GM20000 (cell line): ENCODE measurements at regions not wholly inside any gene's neighbourhood (a gene's known extent, or its start where the extent isn't known, plus 50 kb on each side); places are given as distances from the start of the nearest gene placed in this dataset.

Source experiments
- DNase-seq: peaks from one replicate; pipeline ENCODE4 v3.0.0; 2012; ENCODE audit warnings: low spot score
- TF ChIP-seq, protein P1 (sequence below): IDR thresholded peaks from 2 replicates; pipeline ENCODE4 v1.5.1; 2012; ENCODE audit warnings: mild to moderate bottlenecking, control low read depth; ENCODE audit errors: extremely low read depth, missing control alignments

- TF ChIP-seq, protein P1, sequence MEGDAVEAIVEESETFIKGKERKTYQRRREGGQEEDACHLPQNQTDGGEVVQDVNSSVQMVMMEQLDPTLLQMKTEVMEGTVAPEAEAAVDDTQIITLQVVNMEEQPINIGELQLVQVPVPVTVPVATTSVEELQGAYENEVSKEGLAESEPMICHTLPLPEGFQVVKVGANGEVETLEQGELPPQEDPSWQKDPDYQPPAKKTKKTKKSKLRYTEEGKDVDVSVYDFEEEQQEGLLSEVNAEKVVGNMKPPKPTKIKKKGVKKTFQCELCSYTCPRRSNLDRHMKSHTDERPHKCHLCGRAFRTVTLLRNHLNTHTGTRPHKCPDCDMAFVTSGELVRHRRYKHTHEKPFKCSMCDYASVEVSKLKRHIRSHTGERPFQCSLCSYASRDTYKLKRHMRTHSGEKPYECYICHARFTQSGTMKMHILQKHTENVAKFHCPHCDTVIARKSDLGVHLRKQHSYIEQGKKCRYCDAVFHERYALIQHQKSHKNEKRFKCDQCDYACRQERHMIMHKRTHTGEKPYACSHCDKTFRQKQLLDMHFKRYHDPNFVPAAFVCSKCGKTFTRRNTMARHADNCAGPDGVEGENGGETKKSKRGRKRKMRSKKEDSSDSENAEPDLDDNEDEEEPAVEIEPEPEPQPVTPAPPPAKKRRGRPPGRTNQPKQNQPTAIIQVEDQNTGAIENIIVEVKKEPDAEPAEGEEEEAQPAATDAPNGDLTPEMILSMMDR: no peak
- no peak for DNase-seq
These were observed 321.1 kb downstream of the RBM26 start for GRCh38 chr13:79084802-79085424.

GRCh38 chr13:79081942-79082341 is 324.1 kb downstream of the RBM26 start:
- no peak for DNase-seq
- TF ChIP-seq, protein P1: no peak

DNA sequence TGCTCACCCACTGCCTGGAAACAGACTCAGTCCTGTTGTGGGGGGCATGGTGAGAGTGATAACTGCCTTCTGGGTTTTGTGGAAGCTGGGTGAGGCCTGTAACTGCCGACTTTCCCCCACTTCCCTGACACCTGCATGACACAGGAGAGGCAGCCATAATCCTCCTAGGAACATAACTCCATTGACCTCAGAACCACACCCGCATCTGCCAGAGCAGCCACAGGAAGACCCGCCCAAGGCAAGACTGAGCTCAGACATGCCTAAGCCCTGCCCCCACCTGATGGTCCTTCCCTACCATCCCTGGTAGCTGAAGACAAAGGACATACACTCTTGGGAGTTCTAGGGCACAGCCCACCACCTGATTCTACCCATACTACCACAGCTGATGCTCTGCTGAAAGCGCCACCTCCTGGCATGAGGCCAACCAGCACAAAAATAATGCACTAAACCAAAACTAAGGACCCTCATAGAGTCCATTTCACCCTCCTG is 326.7 kb downstream of the RBM26 start:
- DNase-seq: no peak
- TF ChIP-seq, protein P1: no peak

DNA sequence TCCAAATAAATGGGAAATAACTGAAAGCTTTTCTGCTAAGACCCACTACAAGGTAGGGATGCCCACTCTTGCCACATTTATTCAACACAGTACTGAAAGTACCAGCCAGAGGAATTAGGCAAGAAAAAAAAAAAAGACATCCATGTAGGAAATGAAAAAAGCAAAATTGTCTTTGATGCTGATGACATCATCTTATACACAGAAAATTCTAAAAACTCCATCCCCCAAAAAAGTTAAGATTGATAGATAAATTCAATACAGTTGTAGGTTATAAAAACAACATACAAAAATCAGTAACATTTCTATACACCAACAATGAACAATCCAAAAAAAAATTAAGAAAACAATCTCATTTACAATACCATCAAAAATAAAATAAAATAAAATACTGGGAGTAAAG is 330.4 kb downstream of the RBM26 start:
- TF ChIP-seq, protein P1: no peak
- DNase-seq: no peak

DNA sequence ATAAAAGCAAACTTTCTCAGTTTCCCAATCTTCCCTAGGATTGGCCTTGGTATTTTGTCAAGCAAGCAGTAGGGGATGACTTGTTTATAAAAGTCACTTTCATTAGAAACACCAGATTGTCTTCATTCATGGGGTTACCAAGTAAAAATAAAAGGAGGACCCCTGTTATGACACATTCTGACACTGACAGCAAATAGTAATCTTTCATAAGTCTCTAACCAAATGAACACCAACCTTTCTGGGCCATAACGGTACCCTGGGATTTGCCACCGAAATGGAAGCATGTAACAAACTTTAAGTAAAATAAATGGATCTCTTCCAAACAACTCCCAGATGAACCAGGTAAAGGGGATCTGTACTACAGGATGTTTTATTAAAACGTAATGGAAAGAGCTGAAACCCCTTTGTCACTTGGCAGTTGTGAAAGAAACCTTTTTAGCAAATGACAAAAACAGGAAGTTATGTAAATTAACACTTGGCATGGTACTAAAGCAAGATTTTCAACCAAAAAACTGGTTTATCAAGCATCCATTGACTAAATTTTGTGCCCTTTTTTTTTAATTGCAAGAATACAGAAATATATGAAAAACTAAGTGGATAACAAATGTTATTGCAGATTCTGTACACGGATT is 335.6 kb downstream of the RBM26 start:
- TF ChIP-seq, protein P1: no peak
- DNase-seq: no peak

GRCh38 chr13:79062291-79062690 is 343.8 kb downstream of the RBM26 start:
- no peak for DNase-seq
- TF ChIP-seq, protein P1: no peak

GRCh38 chr13:79060216-79060615 is 345.8 kb downstream of the RBM26 start:
- DNase-seq: no peak
- TF ChIP-seq, protein P1: no peak
